GM18861 (cell line): ENCODE measurements at regions not wholly inside any gene's neighbourhood (a gene's known extent, or its start where the extent isn't known, plus 50 kb on each side); places are given as distances from the start of the nearest gene placed in this dataset.
"Not testable (repeated sequence)": the region's sequence is repeated elsewhere in the genome, so short reads cannot be mapped to it uniquely, and the experiment has no call there.

Experiments
- ATAC-seq: cut with Tn5 transposase; IDR thresholded peaks from one replicate; pipeline ENCODE4 v1.9.1; 2021; ENCODE audit not compliant: unreplicated experiment

DNA sequence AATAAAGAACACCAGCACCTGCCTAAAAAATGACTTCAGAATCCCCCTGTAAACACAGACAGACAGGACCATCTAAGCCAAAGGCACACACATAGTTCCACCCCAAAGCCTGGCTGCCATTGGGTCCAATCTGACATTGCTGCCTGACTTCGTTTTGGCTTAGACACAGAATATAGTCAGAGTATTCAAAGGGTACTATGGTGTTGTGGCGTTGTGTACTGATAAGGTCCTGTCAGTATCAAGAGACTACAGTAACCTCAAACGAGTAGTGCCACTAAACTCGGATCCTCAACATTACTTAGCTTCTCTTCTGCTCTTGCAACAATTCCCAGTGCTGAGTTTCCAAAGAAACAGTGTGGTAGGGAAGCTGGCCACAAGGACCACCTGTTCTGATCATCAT is 169.3 kb upstream of the NR5A2 start:
- no peak for ATAC-seq

DNA sequence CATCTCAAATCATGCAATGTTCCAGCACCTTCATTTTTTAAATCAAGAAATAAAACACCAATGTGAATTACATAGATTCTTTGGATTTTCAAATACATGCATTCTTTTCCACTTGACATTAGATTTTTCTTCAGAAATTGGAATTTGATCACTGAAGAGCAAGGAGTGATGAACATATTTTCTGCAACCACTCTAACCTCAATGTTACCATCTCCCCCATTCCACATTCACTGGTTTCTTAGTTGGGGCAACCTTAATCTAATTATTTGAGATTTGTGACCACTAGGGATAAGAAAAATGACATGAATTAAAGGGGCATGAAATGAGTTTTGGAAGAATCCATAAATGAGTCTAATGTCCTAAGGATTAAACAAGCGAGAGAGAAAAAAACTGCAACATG is 168.7 kb upstream of the NR5A2 start:
- ATAC-seq = no peak

DNA sequence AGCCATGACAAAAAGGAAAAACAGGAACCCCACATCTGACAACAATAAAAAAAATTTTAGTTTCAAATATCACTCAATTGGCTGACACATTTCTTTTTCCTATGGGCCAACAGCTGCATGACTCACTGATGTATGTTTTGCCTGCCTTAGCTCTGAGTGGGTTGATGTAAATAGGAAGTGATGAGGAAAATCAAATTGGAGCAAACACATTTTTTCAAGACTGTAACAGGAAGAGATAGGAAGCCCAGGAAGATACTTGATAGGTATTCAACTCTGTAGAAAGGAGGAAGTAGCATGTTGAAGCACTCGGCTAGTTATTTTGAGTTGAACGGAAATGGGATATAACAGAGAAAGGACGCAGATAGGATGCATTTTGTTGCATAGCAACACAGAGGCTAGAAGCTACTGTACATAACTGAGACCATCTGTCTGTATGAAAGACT is 168.0 kb upstream of the NR5A2 start:
- no peak for ATAC-seq

DNA sequence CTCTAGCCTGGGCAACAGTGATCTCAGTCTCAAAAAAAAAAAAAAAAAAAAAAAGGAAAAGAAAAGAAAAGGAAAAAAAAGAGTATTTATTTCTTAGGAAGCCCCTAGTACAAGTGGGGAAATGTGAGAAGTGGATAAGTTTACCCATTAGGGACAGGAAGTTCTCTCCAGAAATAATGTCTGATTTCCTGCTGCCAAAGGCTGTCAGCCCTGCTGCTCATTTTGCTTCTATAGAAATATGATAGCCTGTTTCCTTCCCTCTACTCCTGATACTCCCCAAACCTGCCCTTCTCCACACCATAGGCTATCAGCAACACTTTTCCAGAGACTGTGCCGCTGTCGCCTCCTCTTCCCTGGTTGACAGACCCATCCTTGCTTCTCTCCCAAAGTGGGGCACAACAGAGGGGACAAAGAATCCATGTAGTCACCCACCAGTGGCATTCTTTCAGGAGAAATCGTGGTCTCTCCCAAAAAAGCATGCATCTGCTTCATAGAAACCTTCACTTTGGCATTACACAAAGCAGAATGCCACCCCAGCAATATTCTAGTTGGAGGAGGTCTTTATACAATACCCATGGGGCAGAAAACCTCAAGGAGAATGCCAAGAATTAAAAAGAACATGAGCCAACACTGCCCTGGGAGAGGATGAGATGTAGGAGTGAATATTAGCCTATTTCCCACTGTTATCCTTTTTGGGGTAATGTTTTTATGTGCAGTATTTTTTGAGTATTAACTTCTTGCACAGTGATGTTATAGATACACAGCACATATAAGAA is 166.3 kb upstream of the NR5A2 start:
- ATAC-seq = no peak

DNA sequence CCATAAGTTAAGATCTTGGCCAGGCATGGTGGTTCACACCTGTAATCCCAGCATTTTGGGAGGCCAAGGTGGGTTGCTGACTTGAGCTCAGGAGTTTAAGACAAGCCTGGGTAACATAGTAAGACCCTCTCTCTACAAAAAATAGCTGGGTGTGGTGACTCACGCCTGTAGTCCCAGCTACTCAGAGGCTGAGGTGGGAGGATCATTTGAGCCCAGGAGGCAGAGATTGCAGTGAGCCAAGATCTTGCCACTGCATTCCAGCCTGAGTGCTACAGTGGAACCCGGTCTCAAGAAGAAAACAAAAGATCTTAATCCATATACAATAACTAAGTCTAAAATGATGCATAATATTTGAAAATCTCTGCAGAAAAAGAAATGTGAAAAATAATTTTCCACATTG is 165.5 kb upstream of the NR5A2 start:
- no peak for ATAC-seq

DNA sequence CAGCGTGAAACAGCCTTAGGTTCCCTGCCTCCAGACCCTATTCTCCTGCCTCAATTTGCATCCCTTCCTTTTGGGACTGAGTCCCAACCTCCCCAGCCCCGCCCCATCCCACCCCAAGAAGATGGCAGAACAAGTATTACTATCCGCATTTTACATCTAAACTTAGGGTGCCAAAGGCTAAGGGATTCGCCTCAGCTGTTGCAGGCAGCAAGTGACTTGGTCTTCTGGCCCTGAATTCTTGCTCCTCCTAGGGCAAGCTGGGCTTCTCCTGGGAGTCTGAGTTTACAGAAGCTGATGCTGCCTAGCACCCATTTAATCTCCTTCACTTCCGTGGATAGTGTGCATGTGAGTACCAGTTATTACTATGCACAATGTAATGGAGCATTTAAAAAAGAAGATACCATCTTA is 161.3 kb upstream of the NR5A2 start:
- no peak for ATAC-seq

DNA sequence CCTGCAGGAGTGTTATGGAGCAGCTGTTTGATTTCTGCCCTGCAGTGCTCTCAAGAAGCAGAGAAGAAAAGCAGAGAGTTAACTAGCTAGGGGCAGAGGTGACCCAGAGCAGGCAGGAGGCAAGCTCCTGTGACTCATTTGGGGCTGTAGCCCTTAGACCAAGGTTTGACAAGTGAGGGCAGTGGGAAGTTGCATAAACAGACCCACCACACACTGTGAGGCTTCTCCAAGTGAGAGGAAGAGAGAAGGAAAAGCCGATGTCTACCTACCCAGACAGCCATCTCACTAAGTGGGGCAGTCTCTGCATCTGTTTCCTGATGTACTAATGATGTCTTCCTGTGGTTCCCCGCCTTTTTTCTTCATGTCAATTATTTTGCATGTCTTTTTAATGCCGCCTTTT is 159.9 kb upstream of the NR5A2 start:
- ATAC-seq = no peak

DNA sequence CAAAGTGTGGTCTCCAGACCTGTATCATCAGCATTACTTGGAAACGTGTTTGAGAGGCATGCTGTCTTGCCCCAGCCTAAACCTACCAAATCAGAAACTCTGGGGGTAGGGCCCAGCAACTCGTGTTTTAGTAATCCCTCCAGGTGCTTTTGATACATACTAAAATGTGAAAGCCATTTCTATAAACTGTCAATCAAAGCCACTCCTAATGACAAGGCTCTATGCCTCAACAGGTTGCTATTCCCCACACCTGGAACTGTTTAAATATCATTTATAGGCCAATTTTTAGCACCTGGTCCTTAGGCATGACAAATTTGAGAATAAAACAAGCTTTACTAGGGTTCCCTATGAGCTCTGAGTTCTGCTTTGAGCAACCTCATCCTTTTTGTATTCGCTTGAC is 158.7 kb upstream of the NR5A2 start:
- no peak for ATAC-seq

DNA sequence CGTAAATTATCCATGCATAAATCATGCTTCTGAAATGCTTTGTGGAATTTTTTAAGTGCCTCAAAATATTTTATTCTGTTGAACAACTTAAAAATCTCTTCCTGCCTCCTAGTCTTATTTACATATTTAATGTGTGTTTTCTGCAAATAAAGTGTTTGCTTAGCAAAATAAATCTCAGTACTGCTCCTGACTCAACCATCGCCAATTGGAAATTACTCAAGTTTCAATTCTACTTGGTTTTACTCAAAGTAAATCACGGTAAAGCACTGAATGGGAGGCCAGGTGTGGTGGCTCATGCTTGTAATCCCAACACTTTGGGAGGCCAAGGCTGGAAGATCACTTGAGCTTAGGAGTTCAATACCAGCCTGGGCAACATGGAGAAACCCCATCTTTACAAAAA is 152.2 kb upstream of the NR5A2 start:
- ATAC-seq = no peak

DNA sequence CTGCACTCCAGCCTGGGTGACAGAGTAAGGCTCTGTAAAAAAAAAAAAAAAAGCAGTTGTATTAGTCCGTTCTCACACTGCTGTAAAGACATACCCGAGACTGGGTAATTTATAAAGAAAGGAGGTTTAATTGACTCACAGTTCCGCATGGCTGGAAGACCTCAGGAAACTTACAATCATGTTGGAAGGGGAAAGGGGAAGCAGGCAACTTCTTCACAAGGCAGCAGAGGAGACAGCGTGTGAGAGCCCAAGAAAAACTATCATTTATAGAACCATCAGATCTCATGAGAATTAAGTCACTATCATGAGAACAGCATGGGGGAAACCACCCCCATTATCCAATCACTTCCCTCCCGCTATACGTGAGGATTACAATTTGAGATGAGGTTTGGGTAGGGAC is 151.7 kb upstream of the NR5A2 start:
- no peak for ATAC-seq

DNA sequence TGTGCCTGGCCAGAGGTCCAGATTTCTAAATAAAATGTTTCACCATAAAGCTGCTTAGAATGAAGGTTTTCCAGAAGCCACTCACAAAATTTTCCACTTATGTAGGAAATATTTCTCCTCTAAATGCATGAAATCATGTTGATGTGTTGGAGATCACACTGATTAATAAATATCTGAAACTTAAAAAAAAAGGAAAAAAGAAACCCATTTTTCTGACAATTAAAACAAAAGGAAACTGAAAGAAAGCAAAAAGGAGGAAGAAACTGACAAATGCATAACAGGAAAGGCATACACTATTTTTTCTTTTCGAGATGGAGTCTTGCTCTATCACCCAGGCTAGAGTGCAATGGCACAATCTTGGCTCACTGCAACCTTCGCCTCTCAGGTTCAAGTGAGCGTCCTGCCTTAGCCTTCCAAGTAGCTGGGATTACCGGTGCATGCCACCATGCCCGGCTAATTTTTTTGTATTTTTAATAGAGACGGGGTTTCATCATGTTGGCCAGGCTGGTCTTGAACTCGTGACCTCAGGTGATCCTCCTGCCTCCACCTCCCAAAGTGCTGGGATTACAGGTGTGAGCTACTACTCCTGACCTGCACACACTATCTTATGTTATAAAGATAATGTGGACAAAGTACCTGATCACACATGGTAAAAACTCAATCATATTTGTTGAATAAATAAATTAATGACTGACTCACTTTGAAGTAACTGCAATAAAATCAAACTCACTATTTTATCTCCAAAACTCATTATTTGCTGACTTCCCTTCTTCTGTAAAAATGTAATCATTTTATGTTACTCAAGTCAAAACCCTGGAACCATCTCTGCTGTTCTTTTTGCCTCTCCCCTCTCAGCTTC is 149.8 kb upstream of the NR5A2 start:
- ATAC-seq = no peak

DNA sequence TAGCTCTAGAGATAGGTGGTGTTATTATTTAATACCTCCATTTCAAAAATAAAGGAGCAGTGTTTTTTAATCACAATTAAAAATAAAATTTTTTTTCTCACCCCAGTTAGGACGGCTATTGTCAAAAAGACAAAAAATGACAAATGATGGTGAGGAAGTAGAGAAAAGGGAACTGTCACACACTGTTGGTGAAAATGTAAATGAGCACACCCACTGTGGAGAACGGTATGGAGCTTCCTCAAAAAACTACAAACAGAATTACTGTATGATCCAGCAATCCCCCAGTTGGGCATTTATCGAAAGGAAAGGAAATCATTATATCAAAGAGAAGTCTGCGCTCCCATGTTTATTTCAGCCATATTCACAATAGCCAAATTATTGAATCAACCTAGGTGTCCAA is 148.7 kb upstream of the NR5A2 start:
- no peak for ATAC-seq

DNA sequence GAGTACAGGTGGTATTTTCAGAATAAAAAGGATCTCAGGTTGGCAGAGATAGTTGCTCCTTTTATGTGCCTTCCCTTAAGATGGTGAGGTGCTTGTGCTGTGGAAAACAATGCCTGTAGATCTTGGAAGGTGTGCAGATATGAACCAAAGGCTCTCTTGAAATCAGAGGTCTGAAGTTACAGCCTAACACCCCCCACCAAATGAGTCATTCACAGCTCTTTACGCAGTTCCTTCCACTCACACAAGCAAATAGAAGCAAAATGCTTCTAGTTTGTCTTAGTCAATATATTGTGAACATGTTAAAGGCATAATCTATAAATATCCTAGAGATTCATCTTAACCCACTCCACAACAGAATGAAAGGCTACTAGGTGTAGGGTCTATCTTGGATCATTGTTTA is 128.9 kb upstream of the NR5A2 start:
- ATAC-seq = no peak

DNA sequence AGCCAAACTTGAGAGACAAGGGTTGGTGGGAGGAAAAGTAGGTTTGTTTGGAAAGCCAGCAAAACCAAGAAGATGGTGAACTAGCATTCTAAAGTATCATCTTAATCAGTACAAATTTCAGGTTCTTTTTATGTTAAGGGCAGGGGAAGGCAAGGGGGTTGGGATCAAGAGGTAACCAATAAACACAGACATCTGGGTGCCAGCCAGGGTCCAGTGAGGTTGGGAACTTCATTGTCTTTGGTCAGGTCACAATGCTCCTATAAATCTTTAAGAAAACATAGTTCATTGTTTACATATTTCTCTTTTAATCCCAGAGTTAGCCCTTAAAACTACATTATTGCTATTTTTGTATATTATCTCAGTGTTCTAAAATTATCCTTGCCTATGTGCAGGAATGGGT is 126.2 kb upstream of the NR5A2 start:
- no peak for ATAC-seq

DNA sequence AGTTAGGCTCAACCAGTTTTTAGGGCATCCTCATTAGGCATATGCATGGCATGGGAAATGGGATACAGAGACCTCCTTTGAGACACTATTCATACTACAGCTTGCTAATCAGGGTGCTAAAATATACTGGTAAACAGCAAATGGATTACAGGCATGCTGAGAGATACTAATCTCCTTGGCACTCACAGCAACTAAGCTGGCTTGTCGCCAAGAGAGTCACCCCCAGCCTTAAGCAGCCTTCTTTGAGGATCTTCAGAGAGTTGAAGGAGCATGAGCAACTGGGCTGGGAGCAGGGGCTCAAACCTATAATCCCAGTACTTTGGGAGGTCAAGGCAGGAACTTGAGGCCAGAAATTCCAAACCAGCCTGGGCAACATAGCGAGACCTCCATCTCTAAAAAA is 120.1 kb upstream of the NR5A2 start:
- no peak for ATAC-seq

DNA sequence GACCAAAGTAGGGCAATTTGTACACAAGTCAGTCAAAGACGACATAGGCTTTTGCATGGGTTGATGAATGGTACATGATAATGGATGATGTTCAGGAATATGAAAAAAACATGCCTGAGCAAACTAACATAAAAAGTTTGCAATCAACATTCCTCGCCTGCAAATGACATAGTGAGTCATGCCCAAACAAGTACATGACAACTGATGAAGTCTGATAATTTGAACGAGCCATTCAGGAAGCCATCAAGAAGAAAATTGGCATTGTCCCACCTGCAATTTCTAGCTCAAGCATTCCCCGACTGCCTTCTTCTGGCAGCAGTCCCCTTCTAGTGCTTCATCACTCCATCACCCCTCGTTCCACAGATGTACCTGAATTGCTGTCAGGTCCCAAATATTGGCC is 118.4 kb upstream of the NR5A2 start:
- ATAC-seq = no peak

DNA sequence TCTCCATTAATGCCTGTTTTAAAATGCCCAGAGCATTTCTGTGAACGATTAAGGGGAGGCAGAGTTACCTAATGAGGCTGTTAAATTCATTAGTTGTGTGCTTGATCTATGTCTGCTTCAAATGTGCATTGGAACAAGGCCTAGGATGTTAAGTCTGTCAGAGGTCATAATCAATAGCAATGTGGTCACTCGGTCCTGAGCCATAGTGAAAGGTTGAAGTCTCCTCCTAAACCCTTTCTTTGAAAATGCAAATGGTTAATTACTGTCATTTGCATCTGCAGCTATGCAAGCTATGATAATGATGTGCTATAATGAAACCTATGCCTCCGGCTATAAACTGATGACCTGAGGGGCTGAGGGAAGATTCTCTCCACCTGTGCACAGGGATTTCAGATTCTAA is 114.2 kb upstream of the NR5A2 start:
- ATAC-seq = no peak

DNA sequence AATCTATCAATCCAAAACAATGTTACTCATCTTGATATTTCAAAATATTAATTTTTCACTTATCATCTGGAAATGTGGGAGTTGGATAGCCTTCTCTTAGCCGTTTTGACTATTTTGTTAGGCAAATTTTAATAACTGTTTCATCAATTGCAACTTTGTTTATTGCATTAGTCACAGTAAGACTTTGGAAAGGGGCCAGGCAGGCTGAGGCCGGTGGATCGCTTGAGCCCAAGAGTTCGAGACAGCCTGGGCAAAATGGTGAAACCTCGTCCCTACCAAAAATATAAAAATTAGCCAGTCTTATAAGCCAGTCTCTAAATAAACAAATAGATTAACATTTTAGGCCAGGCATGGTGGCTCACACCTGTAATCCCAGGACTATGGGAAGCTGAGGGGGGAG is 113.0 kb upstream of the NR5A2 start:
- ATAC-seq = no peak

DNA sequence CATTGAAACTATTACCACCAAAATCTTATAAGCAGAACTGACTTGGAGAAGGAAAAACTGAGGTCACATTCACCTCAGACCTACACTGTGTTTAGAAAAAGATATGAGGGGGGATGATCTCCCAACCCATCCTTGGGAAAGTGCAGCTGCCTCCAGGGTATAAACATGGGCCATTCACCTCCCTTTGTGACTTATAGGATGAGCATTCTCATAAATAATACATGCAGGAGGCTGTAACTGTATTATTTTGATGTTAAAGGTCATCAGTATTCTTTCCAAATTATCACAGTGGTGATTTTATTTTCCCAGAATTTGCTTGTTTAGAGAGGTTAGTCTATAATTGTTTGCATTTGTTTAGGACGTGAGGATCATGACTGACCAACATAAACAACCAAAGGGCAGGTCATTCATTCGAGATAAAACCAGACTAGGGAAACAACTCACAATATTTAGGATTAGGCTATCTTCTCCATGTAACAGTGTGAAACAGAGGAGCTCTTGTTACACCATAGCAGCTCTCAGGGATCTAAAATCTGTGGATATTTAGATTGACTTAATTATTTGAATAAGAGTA is 109.2 kb upstream of the NR5A2 start:
- ATAC-seq = no peak

DNA sequence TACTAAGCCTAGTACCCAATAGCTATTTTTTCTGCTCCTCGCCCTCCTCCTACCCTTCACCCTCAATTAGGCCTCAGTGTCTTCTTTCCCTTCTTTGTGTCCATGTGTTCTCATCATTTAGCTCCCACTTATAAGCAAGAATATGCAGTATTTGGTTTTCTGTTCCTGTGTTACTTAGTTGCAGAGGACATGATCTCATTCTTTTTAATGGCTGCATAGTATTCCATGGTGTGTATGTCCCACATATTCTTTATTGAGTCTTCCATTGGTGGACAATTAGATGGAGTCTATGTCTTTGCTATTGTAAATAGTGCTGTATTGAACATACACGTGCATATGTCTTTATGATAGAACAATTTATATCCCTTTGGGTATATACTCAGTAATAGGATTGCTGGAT is 106.9 kb upstream of the NR5A2 start:
- no peak for ATAC-seq

DNA sequence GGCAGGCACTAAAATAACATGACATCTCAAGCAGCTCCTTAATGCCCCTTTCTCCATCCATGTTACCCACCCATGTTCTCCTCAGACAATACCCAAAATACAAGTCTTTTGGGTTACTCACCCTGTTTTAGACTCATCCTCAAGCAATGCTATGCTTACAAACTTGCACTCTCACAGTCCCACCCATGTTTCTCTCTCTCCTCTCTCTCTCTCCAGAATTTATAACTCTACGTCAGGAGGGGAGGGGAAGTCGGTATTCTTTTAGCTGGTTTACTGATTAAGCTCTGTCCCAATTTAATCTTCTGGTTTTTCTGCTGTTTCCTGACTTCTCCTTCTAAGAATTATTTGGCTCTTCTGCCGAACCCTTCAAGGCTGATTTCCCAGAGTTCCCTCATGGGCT is 98.0 kb upstream of the NR5A2 start:
- ATAC-seq = no peak

DNA sequence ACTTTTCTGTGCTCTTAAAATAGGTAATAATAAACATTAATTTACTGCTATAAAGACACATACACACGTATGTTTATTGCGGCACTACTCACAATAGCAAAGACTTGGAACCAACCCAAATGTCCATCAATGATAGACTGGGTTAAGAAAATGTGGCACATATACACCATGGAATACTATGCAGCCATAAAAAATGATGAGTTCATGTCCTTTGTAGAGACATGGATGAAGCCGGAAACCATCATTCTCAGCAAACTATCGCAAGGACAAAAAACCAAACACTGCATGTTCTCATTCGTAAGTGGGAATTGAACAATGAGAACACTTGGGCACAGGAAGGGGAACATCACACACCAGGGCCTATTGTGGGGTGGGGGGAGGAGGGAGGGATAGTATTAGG is 97.4 kb upstream of the NR5A2 start:
- not testable (repeated sequence) for ATAC-seq
